ENCODE measurements at regions not wholly inside any gene's neighbourhood (a gene's known extent, or its start where the extent isn't known, plus 50 kb on each side); places are given as distances from the start of the nearest gene placed in this dataset.
"Not testable (repeated sequence)": the region's sequence is repeated elsewhere in the genome, so short reads cannot be mapped to it uniquely, and the experiment has no call there.

DNA sequence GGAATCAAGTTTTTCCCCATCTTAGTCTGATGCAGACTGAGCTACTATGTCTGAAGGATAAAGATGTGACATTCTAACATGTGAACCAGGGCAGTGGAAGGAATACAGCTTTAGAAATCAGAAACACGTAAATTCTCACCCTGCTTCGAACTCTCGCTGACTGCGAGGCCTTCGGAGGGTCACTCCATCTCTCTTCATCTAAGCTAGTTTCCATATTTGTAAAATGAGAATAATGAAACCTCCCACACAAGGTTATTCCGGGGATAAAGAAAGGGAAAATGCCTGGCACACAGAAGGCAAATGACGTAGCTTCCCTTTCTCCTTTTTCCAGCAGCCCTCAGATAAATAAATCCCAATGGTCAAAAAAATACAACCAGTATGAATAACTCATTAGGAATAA lies 152.0 kb downstream of the ATP6V0E2 start:
- TF ChIP-seq, protein P1, sequence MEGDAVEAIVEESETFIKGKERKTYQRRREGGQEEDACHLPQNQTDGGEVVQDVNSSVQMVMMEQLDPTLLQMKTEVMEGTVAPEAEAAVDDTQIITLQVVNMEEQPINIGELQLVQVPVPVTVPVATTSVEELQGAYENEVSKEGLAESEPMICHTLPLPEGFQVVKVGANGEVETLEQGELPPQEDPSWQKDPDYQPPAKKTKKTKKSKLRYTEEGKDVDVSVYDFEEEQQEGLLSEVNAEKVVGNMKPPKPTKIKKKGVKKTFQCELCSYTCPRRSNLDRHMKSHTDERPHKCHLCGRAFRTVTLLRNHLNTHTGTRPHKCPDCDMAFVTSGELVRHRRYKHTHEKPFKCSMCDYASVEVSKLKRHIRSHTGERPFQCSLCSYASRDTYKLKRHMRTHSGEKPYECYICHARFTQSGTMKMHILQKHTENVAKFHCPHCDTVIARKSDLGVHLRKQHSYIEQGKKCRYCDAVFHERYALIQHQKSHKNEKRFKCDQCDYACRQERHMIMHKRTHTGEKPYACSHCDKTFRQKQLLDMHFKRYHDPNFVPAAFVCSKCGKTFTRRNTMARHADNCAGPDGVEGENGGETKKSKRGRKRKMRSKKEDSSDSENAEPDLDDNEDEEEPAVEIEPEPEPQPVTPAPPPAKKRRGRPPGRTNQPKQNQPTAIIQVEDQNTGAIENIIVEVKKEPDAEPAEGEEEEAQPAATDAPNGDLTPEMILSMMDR (IDR thresholded peaks at IDR 0.05; ENCODE audit: borderline replicate concordance, extremely low read depth, low read length, poor library complexity, severe bottlenecking) = not testable (repeated sequence)
- TF ChIP-seq EZH2 (IDR thresholded peaks at IDR 0.05; ENCODE audit: borderline replicate concordance, low read depth, low read length, severe bottlenecking) = not testable (repeated sequence)
